Adrenal gland (tissue), 9 donors: ENCODE measurements at regions not wholly inside any gene's neighbourhood (a gene's known extent, or its start where the extent isn't known, plus 50 kb on each side); places are given as distances from the start of the nearest gene placed in this dataset.

Source experiments
- DNase-seq, 7 donors: peaks; one replicate each; pipeline ENCODE4 v3.0.0-alpha.2; 2019 to 2020
- H3K27ac ChIP-seq, 5 donors: fragments of 200-600 bp; sonication (generic) in 4 of 5; 1 replicate in 3 of 5; 2 replicates in 2 of 5; pipeline versions ENCODE4 v1.5.1 to v1.8.0; 2016 to 2020; ENCODE audit warnings: mild to moderate bottlenecking in 1 of 5
- H3K27me3 ChIP-seq: fragments of 200-600 bp; 2 replicates; pipeline ENCODE4 v1.8.0; 2021
- H3K36me3 ChIP-seq, 2 donors: fragments of 200-600 bp; replicated peaks in 1 of 2; 1 replicate in 1 of 2; 2 replicates in 1 of 2; pipeline versions ENCODE4 v1.5.1 to v1.8.0; 2018 to 2022
- H3K4me1 ChIP-seq, 2 donors: fragments of 200-600 bp; replicated peaks in 1 of 2; 1 replicate in 1 of 2; 2 replicates in 1 of 2; pipeline versions ENCODE4 v1.5.1 to v1.8.0; 2018 to 2021
- H3K4me3 ChIP-seq, 4 donors: fragments of 200-600 bp; sonication (generic) in 3 of 4; one replicate each; pipeline ENCODE4 v1.5.1; 2016 to 2018
- H3K9me3 ChIP-seq, 3 donors: fragments of 200-600 bp; sonication (generic) in 1 of 3; replicated peaks in 1 of 3; 1 replicate in 2 of 3; 2 replicates in 1 of 3; pipeline versions ENCODE4 v1.5.1 to v1.8.0; 2016 to 2021
- CTCF ChIP-seq, 6 experiments: fragments of 450-650 bp in 4 of 6; fragments of 200-600 bp in 2 of 6; sonication (generic) in 1 of 6; IDR thresholded peaks; 1 replicate in 5 of 6; 2 replicates in 1 of 6; pipeline versions ENCODE4 v1.5.1 to v1.8.0; 2016 to 2021; ENCODE audit warnings: antibody characterized with exemption in 6 of 6, mild to moderate bottlenecking in 2 of 6, moderate library complexity in 1 of 6
- POLR2A ChIP-seq, 2 donors: fragments of 450-650 bp; IDR thresholded peaks; one replicate each; pipeline ENCODE4 v1.6.1; 2017; ENCODE audit warnings: antibody characterized with exemption in 2 of 2, mild to moderate bottlenecking in 2 of 2, moderate library complexity in 1 of 2
- WGBS, 4 donors: extraction: QIAGEN DNeasy Blood & Tissue Kit in 2 of 4; methylation state at CpG; one replicate each; pipeline versions ENCODE4 v1.1.5 to v1.1.7; 2013 to 2017; 5-methylcytosine and 5-hydroxymethylcytosine counted together
- intact Hi-C, 2 donors: fragments of 100-400 bp; cut with DNase I; formaldehyde crosslinking; loops; one replicate each; pipeline versions ENCODE4 v1.14.1 to v1.15.0; 2022 to 2023
- donor health status: healthy with polysubstance abuse.
- donor health status: Bipolar disorder and iron deficiency.
- donor health status: DM: yes; HTN: yes; CAD: no.
- donor health status: DM: no; HTN: no; CAD: no.
- donor health status: DM: no; HTN: no; CAD: no.

GRCh38 chr6:151166180-151166579, 73.6 kb upstream of the AKAP12 start:
- intact Hi-C loops, result no loop called here
- WGBS, 4 donors, result 64 to 100% (median 78%) methylated on average over 1 of the region's 1 CpG
- no peaks in the 10 kb centered on the region for H3K4me1 ChIP-seq
- no peaks in the 10 kb centered on the region for H3K36me3 ChIP-seq
- no peak overlapping the region for H3K4me3 ChIP-seq
- DNase-seq, result no peak
- no peaks in the 10 kb centered on the region for H3K27me3 ChIP-seq
- TF ChIP-seq POLR2A (IDR thresholded peaks at IDR 0.05) (no peak), CTCF (IDR thresholded peaks at IDR 0.05) (no peak)
- no peaks in the 10 kb centered on the region for H3K9me3 ChIP-seq
- no peak overlapping the region for H3K27ac ChIP-seq

GRCh38 chr6:151167034-151167433, 72.7 kb upstream of the AKAP12 start:
- WGBS, 4 donors, result 87 to 90% (median 89%) methylated on average over 7 of the region's 7 CpGs
- TF ChIP-seq POLR2A (IDR thresholded peaks at IDR 0.05), result no peak
- no peak for TF ChIP-seq CTCF (IDR thresholded peaks at IDR 0.05)

DNA sequence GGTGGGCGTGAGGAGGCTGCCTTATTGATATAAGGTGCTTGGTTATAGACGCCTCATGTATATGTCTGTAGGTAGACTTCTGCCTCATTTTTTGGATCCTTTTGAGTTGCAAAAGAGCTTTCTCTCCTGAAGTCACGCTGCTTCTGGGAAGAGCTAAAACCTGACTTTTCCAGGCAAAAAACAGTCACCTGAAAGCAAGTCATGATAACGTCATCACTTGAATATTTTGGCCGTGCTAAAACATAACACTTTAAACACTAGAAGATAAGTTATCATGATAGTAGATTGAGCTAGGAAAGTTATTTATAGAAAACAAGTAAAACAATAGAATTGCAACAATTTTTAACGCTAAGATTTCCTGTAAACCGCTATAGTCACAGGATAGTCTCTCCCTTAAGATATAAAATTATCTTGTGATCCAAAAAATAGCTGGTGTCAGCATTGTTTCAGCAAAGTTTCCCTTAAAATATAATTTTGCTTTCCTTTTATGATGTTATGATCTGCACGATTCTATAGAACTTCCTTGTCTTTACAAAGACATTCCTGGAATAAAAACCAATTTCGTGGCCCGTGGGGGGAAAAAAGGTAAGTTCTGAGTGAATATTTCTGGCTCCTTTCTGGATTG, 69.0 kb upstream of the AKAP12 start:
- 77 to 80% (median 78%) methylated on average over 10 of the region's 10 CpGs for WGBS, 4 donors
- no peaks in the 10 kb centered on the region for H3K27me3 ChIP-seq
- no peak for DNase-seq
- intact Hi-C loops, result no loop called here
- H3K4me1 ChIP-seq, result no peaks in the 10 kb centered on the region
- no peak for TF ChIP-seq POLR2A (IDR thresholded peaks at IDR 0.05)
- no peak for TF ChIP-seq CTCF (IDR thresholded peaks at IDR 0.05)
- H3K4me3 ChIP-seq, result no peak overlapping the region
- H3K36me3 ChIP-seq, result no peaks in the 10 kb centered on the region
- no peak overlapping the region for H3K27ac ChIP-seq
- H3K9me3 ChIP-seq, result no peaks in the 10 kb centered on the region

More at GRCh38 chr6:151167034-151167433, 72.7 kb upstream of the AKAP12 start:
- H3K4me1 ChIP-seq, result no peaks in the 10 kb centered on the region
- no peaks in the 10 kb centered on the region for H3K27me3 ChIP-seq
- no peak for DNase-seq
- no peak overlapping the region for H3K27ac ChIP-seq
- intact Hi-C loops, result no loop called here
- H3K4me3 ChIP-seq, result no peak overlapping the region
- no peaks in the 10 kb centered on the region for H3K36me3 ChIP-seq
- no peaks in the 10 kb centered on the region for H3K9me3 ChIP-seq

GRCh38 chr6:151172751-151173150, 67.0 kb upstream of the AKAP12 start:
- no peak for TF ChIP-seq CTCF (IDR thresholded peaks at IDR 0.05)
- no peak for TF ChIP-seq POLR2A (IDR thresholded peaks at IDR 0.05)
- WGBS, 4 donors, result 46 to 79% (median 67%) methylated on average over 3 of the region's 3 CpGs
- intact Hi-C loops, result no loop called here

More at GRCh38 chr6:151172751-151173150, 67.0 kb upstream of the AKAP12 start:
- H3K27ac ChIP-seq, result no peak overlapping the region
- no peaks in the 10 kb centered on the region for H3K27me3 ChIP-seq
- no peak for DNase-seq
- no peaks in the 10 kb centered on the region for H3K4me1 ChIP-seq
- no peaks in the 10 kb centered on the region for H3K9me3 ChIP-seq
- no peaks in the 10 kb centered on the region for H3K36me3 ChIP-seq
- no peak overlapping the region for H3K4me3 ChIP-seq
